Bronchial epithelial cell (primary cell): ENCODE measurements at regions not wholly inside any gene's neighbourhood (a gene's known extent, or its start where the extent isn't known, plus 50 kb on each side); places are given as distances from the start of the nearest gene placed in this dataset.

ENCODE experiments used
- DNase-seq: peaks from one replicate; pipeline ENCODE4 v3.0.0-alpha.2; 2010; ENCODE audit warnings: low read depth
- FAIRE-seq: peaks from 2 replicates; lab custom pipeline; 2011; peaks lifted over from hg19 to GRCh38; lab: Jason Lieb, UNC
- H3K27me3 ChIP-seq: 2 replicates; pipeline ENCODE4 v1.5.1; 2011; ENCODE audit warnings: low read length; ENCODE audit not compliant: control insufficient read depth, insufficient read depth
- H3K36me3 ChIP-seq: 2 replicates; pipeline ENCODE4 v1.5.1; 2011; ENCODE audit warnings: low read length; ENCODE audit not compliant: control insufficient read depth, insufficient read depth
- H3K4me3 ChIP-seq: 2 replicates; pipeline ENCODE4 v1.5.1; 2011; ENCODE audit warnings: mild to moderate bottlenecking, low read depth, low read length, control low read depth
- TF ChIP-seq, protein P1 (sequence below): IDR thresholded peaks from 2 replicates; pipeline ENCODE4 v1.5.1; 2011; ENCODE audit warnings: mild to moderate bottlenecking, moderate library complexity, low read length, control low read depth, inconsistent platforms; ENCODE audit not compliant: insufficient read depth, severe bottlenecking

DNA sequence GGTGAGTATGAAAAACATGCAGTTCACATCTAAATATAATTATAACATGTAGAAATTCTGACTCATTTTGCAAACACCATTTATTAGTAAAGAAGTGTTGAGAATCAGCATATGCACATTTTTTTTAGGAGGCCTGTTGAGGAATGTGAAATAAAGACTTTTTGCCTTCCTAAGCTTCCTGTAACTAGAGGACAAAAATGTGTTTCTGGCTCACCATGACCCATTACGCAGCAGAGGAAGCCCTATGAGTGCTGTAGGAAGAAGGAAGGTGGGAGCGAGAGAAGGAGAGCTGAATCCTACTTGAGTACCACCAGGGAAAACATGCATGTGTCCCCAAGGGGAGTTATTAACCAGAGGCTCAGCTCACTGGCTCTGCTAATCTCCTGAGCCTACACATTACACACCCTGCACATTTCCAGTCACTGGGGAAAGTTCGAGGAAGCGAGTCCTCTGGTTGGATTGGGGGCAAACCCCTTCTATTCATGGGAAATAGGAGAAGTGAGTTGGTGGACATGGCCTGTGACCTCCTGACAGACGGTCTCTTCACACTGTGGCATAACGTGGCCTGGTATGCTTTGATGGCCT lies 540.5 kb upstream of the JAG1 start:
- no peaks in the 10 kb centered on the region for H3K36me3 ChIP-seq
- H3K27me3 ChIP-seq: no peaks in the 10 kb centered on the region
- FAIRE-seq (no peak), DNase-seq (no peak)
- H3K4me3 ChIP-seq: no peak overlapping the region
- TF ChIP-seq, protein P1, sequence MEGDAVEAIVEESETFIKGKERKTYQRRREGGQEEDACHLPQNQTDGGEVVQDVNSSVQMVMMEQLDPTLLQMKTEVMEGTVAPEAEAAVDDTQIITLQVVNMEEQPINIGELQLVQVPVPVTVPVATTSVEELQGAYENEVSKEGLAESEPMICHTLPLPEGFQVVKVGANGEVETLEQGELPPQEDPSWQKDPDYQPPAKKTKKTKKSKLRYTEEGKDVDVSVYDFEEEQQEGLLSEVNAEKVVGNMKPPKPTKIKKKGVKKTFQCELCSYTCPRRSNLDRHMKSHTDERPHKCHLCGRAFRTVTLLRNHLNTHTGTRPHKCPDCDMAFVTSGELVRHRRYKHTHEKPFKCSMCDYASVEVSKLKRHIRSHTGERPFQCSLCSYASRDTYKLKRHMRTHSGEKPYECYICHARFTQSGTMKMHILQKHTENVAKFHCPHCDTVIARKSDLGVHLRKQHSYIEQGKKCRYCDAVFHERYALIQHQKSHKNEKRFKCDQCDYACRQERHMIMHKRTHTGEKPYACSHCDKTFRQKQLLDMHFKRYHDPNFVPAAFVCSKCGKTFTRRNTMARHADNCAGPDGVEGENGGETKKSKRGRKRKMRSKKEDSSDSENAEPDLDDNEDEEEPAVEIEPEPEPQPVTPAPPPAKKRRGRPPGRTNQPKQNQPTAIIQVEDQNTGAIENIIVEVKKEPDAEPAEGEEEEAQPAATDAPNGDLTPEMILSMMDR: no peak

DNA sequence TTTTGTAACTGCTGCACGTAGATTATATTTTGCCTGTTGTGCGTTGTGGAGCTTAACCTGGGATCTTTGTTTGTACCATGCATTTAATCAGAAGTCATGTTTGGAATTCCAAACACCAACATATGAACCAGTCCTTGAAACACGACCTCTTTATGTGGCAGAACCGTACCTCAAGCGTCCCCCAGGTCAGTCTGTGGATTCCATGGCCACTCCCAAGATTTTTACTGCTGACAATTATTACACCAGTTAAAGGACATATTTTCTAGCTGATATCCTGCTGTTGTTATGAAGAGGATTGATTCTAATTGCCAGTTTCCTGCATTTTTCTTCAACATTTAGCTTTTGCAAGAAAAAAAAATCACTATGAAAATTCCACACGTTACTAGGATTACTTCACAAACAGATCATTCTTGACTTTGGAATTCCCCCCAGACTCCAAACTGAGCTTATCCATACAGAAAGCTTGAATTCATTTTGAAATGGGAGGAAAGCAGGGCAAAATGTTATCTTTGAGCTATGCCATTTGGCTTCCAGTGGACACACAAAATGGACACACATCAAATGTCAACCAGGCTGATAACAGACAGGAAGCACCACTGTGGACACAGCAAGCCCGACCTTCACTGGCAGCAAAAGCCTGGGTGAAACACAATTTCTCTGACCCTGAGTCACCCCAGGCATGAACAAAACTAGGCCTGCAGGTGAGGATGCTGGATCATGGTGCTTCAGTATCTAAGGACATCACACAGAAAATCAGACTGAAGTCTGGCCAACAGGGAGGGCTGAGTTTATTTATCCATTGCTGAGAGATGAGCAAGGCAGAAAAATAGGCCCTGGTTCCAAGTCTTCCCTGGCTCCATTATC lies 542.9 kb upstream of the JAG1 start:
- DNase-seq (no peak), FAIRE-seq (no peak)
- Histone ChIP-seq H3K4me3 (no peak overlapping the region), H3K36me3 (no peaks in the 10 kb centered on the region), H3K27me3 (no peaks in the 10 kb centered on the region)
- TF ChIP-seq, protein P1: no peak

DNA sequence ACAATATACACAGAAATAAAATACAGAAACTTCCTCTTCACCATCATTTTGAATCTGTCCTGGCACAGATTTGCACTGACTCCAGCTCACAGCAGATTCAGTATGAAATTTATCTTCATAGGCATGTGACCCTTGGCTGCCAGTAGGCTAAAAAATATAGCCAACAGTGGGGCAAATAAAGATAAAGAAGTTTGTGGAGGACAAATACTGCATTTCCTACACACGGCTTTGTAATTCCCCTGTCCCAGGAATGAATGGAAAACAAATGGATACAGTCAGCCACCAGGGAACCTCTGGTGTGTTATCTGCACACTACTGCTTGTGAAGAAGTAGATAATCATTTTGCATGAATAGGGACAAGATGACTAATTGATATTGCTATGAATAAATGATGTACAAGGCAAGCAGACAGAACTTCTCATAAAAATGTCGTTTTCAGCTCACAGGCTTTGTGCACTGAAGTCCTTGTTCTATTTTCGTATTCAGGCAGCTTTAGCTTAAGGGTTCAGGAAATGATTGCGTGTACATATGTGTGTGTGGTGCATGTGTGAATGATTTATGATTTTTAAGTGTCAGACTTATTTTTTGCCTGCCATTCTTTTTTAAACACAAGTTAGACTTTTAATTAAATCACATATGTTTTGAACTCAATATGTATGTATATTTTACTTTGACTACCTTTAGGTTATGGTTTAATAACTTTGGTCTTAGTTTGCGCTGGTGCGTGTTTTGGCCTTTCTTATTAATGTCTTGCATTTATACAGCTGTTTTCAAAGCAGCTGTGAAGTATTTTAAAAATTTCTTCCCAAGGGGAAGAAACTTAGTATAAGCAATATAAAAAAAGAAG lies 543.8 kb upstream of the JAG1 start:
- TF ChIP-seq, protein P1: no peak
- DNase-seq (no peak), FAIRE-seq (peak; percentile 7)
- H3K4me3 ChIP-seq: no peak overlapping the region
- no peaks in the 10 kb centered on the region for H3K36me3 ChIP-seq
- no peaks in the 10 kb centered on the region for H3K27me3 ChIP-seq

DNA sequence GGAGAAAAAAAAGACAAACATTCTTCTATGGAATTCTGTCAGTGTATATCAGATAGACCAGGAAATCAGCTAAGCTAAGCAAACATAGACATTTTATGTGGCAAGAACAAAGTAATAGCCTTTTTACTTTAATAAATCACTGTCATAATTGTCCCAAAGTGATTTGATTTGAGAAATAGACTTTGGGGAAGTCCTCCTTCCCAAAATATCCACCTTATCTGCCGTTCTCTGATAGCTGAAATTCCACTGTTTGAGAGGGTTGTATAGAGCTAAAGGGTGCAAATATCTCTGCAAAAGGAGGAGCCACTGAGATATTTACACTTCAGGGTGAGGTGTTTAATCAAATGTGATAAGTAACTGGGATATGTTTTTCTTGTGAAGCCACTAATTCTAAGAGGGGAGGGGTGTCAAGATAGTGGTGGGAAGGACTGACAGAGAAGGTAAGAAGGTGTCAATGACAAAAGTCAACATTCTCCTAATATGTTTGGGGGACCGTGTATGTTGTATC lies 544.4 kb upstream of the JAG1 start:
- Histone ChIP-seq H3K27me3 (no peaks in the 10 kb centered on the region), H3K36me3 (no peaks in the 10 kb centered on the region), H3K4me3 (no peak overlapping the region)
- TF ChIP-seq, protein P1: no peak
- no peak for FAIRE-seq
- no peak for DNase-seq

DNA sequence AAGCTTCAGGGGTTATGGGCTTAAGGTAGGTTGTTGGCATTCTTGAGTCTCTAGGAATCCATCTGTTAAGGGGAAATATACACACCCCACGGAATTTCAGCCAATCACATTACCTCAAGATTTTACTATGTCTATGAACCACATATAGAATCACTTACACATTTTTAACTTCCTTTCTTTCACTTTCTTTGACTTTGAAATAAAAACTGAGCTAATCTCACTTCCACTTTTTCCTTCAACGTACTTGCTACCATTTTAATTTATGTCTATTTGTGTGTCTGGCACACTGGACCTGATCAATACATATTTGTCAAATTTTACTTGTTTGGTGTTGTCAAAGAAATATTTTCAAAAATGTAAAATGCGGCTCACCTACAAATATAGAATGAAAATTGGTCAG lies 545.4 kb upstream of the JAG1 start:
- Histone ChIP-seq H3K4me3 (no peak overlapping the region), H3K27me3 (no peaks in the 10 kb centered on the region), H3K36me3 (no peaks in the 10 kb centered on the region)
- TF ChIP-seq, protein P1: no peak
- FAIRE-seq: no peak
- DNase-seq: no peak
